AG04449 (cell line): ENCODE measurements at regions not wholly inside any gene's neighbourhood (a gene's known extent, or its start where the extent isn't known, plus 50 kb on each side); places are given as distances from the start of the nearest gene placed in this dataset.

Experiments used
- CTCF ChIA-PET: fragments of 350-600 bp; formaldehyde crosslinking; extraction: SDS; loops from one replicate; lab custom pipeline; 2021; ENCODE audit warnings: antibody characterized with exemption; lab: Yijun Ruan, JAX
- POLR2A ChIA-PET: fragments of 400-600, 350-600 bp; formaldehyde crosslinking; extraction: SDS; loops from one replicate; lab custom pipeline; 2020; ENCODE audit warnings: antibody characterized with exemption, inconsistent platforms; lab: Yijun Ruan, JAX
- DNase-seq: peaks from one replicate; pipeline ENCODE4 v3.0.0-alpha.2; 2010; ENCODE audit warnings: low read depth, low spot score
- H3K4me3 ChIP-seq: 2 replicates; pipeline ENCODE4 v1.5.1; 2011; ENCODE audit warnings: low read depth, mild to moderate bottlenecking, control low read depth, low read length
- CTCF ChIP-seq: IDR thresholded peaks from one replicate; pipeline ENCODE4 v1.5.1; 2011; ENCODE audit warnings: mild to moderate bottlenecking, moderate library complexity, low read length, control low read depth, inconsistent platforms; ENCODE audit not compliant: insufficient read depth; ENCODE audit errors: missing control alignments

DNA sequence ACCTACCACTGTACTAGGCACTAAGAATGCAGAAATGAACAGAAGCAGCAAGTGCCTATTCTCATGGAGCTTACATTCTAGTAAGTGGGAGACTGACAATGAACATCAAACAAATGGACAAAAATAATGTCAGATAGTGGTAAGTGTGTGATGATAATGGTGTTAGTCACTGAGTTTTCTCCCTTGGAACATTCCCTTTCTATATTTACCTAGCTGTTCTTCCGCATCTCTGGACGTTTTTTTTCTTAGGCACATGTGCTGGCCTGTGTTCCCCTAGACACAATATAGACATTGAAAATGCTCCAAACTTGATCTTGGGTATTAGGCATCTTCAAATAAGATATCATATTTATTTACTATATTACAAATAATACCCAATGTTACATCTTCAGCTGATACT, 218.1 kb upstream of the GJE1 start:
- TF ChIP-seq CTCF, result no peak
- H3K4me3 ChIP-seq, result no peak overlapping the region
- ChIA-PET POLR2A (no interaction called here), CTCF (interaction anchor here (1.2 kb wide), 1 partner anchor 9 kb away, joined by 3 read pairs; no protein-coding TSS in a partner anchor)
- DNase-seq, result no peak

- ChIA-PET CTCF (no interaction called here), POLR2A (no interaction called here)
- no peak for TF ChIP-seq CTCF
- H3K4me3 ChIP-seq, result no peak overlapping the region
- DNase-seq, result no peak
These were observed 226.1 kb upstream of the GJE1 start for GRCh38 chr6:141906569-141907080.

DNA sequence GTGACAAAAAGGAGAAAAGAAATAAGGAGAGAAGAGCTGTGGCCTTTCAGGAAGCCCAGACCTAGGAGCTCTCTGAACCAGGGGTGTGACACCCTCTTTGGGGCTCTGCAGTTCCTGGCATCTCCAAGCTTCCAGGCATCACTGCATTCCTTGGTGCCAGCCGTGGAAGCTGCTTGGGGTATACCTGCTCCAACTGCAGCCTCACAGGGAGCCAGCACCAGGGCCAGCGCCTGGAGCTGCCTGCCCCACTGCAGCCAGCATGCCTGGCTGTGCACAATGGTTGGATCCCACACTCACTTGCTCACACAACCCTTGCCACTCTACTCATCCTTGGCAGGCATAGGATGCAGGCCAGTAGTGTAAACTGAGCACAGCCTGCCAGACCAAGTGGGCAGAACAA, 242.1 kb upstream of the GJE1 start:
- TF ChIP-seq CTCF, result no peak
- ChIA-PET CTCF (no interaction called here), POLR2A (no interaction called here)
- no peak for DNase-seq
- no peak overlapping the region for H3K4me3 ChIP-seq

GRCh38 chr6:141884850-141885249, 247.9 kb upstream of the GJE1 start:
- POLR2A ChIA-PET, result no interaction called here
- no peak for DNase-seq
- no peak overlapping the region for H3K4me3 ChIP-seq
- CTCF ChIA-PET, result no interaction called here
- TF ChIP-seq CTCF, result no peak

GRCh38 chr6:141878686-141879085, 254.0 kb upstream of the GJE1 start:
- POLR2A ChIA-PET, result no interaction called here
- CTCF ChIA-PET, result no interaction called here

More at GRCh38 chr6:141878686-141879085, 254.0 kb upstream of the GJE1 start:
- no peak for DNase-seq
- no peak for TF ChIP-seq CTCF
- no peak overlapping the region for H3K4me3 ChIP-seq
